ENCODE measurements at regions not wholly inside any gene's neighbourhood (a gene's known extent, or its start where the extent isn't known, plus 50 kb on each side); places are given as distances from the start of the nearest gene placed in this dataset.

DNA sequence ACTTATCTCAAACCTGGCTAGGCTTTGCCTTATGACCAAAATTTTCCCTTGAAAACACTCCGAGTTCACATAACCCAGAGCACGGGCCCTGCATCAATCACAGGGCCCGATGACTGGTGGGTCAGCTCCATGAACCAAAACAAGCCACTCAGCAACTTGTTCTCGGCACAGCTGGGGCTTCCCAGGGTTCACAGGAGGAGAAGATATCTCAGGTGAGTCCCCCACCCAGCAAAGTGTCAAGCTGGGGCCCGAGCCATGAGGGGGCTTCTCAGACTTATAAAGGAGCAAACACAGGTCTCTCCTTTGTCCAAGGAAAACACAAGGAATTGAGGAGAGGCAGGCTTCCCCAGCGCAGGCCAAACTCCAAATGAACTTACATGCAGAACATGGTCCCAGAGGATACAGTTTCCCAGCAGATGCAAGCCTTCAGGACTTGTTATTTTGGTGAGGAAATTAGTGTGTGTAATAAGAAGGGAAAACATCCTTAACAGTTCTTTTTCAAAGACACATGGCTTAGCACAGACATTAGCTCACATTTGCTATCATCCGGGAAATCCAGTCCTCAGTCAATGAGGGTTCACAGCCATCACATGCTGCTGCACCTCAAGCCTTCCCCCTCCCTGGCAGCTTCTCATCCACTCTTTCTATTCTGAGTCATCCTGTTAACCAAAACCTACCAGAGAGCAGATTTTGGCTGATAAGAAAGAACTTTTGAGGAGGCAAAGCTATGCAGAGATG lies 98.1 kb upstream of the NFIA start:
- peak; percentile 13 for DNase-seq (ENCODE audit: low spot score)

DNA sequence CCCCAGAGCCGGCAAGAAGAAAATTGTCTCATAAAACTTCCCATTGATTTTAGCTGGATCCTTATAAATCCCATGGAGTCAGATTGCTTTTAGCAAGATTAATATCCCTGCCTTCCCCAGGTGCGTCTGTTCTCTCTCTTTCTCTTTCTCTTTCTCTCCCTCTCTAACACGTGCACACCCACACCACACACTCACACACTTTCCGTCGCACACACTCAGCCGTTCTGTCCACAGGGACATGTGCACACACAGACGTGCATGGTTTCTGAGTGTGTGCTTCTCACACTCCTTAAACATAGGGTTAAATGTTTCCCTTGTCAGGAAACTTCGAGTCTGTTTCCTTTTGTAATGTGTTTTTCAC lies 98.7 kb upstream of the NFIA start:
- no peak for DNase-seq (ENCODE audit: low spot score)

DNA sequence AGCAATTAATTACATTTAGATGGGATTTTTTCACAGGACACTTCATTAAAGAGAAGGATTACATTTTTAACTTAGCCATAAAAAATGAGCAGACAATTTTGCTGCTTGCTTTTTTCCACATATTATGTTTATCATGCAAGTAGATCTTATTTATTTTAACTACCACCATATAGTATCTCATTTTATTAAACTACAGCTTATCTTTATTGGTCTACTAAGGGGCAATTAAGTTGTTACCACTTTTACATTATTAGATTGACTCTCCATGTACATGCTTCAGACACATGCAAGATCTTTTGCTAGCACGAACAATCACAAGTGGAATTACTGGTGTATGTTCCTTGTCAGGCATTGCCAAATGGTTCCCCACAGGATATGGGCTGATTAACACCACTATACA lies 99.8 kb upstream of the NFIA start:
- no peak for DNase-seq (ENCODE audit: low spot score)

DNA sequence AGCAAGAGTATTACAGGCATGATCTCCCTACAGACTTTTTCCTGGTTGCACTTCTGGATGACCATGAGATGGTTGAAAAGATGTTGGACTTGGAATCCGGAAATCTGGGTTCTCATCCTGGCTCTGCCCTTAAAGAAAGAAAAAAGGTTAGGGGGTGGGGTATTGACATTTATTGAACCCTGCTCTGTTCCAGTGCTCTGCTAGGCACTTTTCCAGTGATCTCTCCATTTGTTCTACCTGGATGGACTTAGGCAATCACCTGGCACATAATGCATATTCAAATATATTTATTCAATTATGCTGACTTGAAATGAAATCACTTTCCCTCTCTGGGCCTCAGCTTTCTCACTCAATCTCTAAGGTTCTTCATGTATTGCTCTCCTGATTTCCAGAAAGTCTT lies 101.0 kb upstream of the NFIA start:
- no peak for DNase-seq (ENCODE audit: low spot score)

DNA sequence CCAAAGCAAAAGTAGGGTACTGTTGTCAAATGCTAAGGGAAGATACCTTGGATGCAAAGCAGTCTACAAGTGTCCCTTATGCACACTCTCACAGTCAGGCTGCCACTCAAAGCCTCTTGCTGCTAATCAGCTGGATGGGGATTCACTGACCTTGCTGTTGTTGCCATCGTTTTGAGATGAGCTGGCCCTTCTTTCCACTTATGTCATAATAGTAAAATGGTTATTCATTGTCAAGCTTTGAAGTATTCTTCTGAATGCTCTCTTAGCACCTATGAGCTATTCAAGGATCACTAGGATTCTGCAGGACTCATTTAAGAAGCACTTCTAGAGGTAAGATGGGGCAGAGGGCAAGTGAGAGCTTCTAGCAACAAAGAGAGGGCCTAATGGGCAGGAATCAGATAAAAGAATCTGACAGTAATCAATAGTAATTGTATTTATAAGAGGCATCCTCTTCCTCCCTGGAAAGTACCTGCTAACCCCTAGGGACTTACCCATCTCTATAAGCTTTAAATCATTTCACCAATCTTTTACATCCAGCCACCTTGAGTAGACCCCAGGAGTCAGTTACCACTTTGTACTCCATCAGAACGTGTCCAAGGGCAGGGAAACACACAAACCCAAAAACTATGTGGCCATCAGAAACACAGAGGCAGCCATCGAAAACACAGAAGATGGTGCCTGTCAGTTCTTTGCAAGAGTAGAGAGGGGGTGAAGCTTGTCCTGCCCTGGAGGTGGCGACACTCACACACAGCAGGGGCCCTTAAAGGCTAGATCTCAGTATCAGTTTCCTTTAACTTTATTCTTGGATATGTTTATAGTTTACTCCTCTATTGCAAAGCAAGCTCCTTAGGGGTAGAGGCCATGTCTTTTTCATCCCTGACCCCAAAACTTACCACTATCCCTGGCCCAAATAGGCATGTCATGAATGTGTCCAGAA lies 103.7 kb upstream of the NFIA start:
- no peak for DNase-seq (ENCODE audit: low spot score)

DNA sequence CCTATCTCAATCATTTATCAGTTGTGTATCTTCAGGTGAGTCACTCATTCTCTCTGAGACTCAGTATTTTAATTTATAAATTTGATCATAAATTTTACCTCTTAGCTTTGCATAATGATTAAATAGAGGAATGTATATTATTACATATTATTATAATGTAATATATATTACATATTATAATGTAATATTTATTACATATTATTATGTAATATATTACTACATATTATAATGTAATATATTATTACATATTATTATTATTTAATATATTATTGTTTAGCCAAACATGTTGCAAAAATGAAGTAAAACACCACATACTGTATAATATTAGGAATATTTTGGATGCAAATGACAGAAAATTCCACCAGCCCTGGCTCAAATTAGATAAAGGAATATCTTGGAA lies 104.7 kb upstream of the NFIA start:
- DNase-seq (ENCODE audit: low spot score), result no peak

DNA sequence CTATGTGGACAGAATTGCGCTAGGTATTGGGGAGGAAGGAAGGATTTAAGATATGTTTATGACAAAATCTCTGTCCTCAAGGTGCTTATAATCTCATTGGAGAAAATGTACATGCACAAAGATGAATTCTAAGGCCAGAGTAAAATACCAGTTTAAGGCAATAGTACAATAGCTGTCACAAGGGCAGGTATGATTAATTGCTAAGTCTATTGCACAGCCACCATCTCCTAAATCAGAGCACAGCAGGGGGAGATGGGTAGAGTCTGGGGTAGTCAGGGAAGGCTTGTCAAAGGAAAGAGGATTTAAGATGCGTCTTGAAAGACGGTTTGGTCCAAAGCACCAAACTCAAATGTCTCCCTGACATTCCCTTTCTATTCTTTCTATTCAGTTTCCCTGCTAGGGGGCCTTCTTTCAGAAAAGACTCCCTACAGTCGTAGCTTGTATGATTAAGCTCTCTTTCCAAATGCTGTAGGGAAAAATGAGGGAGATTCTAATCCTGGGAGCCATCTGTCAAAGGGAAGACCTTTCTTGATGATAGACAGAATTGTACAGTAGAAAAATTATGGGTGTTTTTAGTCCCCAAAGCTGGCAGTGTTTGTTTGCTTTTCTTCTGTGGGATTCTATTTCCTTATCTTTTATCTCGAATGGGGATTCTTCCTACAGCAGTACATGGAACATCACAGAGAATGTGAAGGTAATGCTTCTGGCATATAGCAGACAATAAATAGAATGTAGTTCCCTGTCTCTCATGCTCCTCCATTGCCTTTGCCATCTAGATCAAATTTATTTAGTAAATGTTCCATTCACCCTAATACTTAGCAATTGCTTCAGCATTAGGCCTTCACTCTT lies 107.6 kb upstream of the NFIA start:
- no peak for DNase-seq (ENCODE audit: low spot score)

DNA sequence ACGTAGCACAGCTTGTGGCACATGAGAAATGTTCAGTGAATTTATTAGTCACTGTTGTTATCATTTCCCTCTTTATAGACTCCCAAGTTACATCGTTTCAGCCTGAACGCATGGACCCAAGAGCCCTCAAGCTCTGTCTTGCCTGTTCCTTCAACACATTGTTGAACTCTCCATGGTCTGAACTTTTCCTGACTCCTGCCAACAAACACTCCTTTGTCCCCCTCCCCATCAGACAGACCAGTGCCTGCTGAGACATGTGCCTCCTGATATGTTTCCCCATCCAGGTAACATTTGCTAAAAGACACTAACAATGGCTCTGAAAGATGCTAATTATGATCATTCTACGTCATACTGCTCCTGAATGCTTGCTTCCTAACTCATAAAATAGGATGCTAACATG lies 108.7 kb upstream of the NFIA start:
- DNase-seq (ENCODE audit: low spot score), result no peak

DNA sequence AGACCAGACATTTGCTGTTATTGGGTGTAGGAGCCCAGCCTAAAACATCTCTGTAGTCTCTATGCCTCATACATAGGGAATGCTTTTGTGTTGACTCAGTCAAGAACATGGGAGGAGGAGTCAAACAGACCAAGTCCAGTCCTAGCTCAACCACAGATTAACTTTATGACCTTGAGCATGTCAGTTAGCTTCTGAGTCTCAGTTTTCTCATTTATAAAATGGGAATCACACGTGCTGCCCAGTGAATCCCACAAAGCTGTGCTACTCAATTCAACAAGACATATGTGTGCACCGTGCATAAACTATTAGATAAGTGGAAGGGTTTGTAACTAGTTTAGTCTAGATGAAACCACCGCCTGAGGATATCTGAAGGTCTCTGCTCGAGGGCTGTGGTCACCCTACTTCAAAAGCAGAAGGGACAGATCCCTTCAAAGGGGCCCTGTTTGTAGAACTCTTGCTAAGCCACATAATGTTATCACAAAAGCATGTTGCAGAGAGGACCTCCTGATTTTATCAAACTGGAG lies 109.5 kb upstream of the NFIA start:
- peak; percentile 58 for DNase-seq (ENCODE audit: low spot score)

DNA sequence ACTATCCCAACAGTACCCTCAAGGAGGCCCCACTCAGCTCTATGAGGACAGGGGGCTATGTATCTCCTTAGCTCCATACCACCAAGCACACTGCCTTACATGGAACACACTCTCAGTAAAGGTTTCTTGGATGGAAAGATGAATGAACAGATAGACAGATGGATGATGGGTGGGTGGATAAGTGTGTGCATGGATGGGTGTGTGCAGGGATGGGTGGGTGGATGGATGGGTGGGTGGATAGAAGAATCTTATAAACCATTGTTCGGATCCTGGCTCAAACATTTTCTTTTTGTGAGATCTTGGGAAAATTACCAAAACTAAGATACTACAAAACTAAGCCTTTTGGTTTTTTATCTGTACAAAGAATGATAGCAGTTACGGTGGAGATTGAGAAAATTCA lies 111.0 kb upstream of the NFIA start:
- DNase-seq (ENCODE audit: low spot score), result no peak

DNA sequence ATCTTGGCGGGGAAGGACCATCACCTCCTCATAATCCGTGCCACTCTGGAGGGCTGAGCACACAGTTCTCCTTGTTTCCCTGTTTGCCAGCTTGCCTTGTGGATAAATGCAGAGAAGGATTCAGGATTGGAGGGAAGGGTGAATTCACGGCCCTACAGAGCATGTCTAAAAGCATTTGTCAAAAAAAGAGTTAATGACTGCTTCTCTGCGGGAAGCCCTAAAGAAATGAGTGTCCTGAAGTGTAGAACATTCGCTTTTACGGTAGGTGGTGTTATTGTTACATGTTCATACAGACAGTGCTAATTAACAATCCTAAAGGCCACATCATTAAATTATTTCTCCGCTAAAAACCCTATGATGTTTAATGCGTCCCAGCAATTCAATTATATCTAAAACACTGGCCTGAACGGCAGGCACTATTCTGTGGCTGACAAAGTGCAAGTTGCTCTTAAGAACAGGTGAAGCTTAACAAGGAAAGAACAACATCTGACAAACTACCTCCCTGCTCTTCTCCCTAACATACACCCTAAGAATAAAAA lies 112.3 kb upstream of the NFIA start:
- no peak for DNase-seq (ENCODE audit: low spot score)

DNA sequence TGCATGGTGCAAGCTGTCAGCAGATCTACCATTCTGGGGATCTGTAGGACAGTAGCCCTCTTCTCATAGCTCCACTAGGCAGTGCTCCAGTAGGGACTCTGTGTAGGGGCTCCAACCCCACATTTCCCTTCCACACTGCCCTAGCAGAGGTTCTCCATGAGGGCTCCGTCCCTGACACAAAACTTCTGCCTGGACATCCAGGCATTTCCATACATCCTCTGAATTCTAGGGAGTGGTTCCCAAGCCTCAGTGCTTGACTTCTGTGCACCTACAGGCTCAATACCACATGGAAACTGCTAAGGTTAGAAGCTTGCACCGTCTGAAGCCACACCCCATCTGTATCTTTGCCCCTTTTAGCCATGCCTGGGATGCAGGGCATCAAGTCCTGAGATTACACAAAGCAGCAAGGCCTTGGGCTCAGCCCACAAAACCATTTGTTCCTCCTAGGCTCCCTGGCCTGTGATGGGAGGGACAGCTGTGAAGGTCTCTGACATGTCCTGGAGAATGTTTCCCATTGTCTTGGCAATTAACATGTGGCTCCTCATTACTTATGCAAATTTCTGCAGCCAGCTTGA lies 117.0 kb upstream of the NFIA start:
- no peak for DNase-seq (ENCODE audit: low spot score)

DNA sequence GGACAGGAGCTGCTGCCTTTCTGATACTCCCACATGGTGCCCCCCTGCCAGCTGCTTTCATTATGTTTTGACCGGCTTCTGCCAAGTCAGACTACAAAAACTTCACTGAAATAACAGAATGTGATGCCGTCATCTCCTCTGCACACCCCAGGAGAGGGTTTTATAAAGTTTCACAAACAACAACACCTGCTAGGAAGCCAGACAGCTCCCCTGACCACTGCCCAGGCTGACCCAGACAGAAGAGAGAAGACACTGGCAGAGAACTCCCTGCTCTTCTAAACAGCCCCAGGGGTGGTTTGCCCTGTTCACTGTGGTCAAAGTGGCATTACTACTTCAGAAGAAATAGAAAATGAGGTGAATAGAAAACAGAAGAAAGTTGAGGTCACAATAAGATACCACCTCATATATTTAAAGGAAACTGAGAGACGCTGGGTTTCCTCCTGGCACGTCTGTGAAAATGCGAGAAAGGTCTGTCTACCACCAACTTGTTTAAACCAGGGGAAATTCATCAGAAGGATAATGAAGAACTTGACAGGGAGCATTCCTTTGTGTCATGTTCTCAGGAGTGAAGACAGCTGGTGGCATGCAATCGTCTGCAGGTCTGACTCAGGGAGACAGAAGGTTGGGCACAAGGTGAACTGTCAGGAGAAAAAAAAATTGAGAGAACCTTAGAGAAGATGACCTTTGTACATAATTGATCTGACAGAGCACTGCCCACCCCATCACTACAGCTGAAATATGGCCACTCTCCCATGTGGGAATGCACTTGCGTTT lies 119.0 kb upstream of the NFIA start:
- DNase-seq (ENCODE audit: low spot score), result no peak

DNA sequence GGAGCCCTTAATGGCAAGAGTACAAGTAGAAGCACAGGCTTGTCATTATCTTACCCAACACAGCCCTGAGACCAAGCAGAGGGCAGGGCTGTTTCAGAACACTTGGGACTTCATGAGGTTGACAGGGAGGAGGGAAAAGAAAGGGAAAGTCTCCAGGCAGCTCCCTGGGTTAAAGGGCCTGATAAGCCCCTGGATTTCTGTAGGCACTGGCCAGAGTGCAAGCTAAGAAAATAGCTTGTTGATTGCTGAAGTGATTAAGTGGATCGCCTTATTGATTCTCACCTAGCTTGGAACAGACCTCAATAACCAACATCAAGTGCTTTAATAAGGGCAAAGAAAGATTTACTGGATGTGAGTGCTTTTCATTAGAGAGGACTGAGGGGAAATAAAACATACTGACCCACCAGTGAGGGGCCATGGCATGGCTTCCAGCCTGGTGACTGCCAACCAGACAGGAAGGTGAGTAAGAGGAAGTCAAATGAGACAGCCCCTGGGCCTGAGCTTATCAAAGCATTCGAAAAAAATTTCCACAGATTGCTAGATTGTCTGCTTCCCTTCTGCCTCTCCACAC lies 121.4 kb upstream of the NFIA start:
- DNase-seq (ENCODE audit: low spot score), result peak; percentile 46

DNA sequence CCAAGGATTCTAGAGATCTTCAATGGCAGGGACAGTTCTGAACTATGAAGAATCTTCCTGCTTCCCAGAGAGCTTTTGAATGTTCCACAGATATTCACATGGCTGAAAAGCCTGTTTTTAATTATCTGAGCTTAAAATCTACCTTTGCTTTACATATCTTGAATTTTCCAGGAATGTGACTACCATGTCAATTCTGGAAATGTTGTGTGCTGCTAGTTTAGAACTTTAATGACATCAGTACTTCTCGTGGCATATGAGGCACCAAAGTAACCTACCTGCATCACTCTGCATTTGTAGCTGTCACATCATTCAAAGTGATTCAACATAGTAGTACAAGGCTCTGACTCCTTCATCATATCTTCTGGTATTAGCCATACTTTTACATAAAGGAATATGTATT lies 122.7 kb upstream of the NFIA start:
- no peak for DNase-seq (ENCODE audit: low spot score)

DNA sequence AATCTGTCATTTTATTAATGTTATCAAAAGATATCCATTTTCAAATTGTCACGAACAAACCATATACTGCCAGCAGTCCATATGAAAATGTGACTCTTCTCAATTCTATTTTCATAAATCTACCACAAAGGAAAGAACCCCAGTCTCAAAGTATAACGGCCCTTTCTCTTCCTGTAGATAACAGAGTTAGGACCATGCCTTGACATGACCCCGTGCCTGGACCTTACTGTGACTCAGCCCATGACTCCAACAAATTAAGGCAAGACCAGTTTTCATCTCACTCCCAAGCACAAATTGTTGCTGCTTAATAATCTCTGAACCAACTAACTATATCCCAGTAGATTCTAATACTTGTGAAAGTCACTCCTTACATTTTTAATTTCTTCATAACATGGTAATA lies 124.4 kb upstream of the NFIA start:
- no peak for DNase-seq (ENCODE audit: low spot score)

DNA sequence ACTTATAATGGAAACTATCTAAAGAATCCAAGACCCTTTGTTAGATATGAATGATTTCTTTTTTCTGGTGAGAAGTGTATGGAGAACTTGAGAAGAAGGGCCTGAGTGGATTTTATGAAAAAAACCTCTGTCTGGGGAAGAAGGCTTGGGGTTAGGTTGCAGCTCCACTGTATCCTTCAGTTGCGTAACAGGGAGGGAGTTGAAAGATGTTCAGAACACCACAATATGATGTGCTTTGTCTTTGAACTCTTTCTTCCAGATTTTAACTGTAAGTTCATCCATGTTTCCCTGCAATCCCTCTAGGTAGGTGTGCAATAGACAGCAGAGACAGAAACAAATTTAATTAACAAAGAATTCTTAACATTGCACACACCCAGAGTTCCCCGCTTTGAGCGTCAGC lies 125.8 kb upstream of the NFIA start:
- DNase-seq (ENCODE audit: low spot score), result no peak

DNA sequence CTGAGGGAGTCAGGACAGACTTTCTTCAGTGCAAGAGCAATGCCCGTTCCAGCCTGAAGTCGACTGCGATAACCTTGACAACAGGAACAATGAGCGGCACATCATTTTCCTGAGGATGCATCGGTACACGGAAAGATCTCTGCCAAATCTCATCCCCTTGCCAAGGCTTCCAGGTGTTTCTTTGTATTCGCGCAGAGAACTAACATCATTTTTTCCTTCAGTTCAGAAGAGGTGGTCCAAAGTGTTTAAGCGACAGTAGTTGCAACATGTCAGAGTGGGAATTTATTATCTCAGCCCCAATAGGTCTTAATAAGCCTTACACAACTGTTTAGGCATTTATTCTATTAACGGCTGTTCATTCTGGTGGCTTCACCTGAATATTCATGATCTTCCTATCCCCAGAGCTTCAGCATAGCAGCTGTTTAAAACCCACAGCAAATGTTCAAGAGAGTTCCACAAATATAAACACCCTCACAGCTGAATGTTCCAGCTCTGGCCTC lies 129.7 kb upstream of the NFIA start:
- DNase-seq (ENCODE audit: low spot score), result no peak

DNA sequence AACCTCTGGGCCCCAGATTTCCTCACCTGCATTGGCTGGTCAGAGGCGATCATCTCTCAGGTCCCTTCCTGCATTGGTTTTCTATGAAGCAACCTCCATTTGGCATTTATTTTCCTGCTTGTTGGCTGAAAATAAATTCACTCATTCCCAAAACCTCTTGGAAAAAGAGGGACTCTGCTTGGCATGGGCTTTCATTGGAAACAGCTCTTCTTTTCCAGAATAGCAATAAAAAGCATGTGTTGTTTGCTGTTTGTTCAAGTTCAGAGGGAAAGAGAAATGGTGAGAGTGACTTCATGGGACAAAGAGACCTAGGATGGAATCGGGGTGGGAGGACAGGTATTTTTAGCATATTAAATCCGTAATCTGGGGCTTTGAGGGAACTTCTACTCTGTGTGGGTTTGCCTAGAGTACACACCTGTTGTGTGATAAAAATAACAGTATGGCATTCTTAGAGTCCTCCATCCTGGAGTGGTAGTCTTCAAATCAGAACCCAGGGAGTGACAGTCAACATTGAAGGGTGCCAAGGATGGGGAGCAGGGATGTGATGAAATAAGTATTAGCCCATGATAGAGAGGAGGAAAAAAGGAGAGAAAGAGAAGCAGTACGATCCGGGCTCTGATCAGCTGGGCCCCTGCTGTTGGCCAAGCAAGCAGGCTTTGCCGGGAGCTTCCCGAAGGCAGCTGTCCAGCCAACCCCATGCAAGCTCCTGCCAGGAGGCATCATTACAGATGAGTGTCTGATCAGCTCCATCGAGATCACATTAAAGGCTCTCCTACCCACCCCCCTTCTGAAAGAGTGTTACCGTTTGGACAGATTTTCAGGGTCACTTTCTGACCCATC lies 131.9 kb upstream of the NFIA start:
- no peak for DNase-seq (ENCODE audit: low spot score)

Measured in A172 (cell line).